ENCODE measurements at regions not wholly inside any gene's neighbourhood (a gene's known extent, or its start where the extent isn't known, plus 50 kb on each side); places are given as distances from the start of the nearest gene placed in this dataset.

GRCh38 chr11:112811783-112812182 is 149.4 kb upstream of the NCAM1 start:
- H3K4me1 ChIP-seq (ENCODE audit: control insufficient read depth, insufficient read depth, low read length) = no peaks in the 10 kb centered on the region
- in situ Hi-C loops (cut with HindIII; ENCODE audit: low pct_unique_long_range_greater_than_20kb, low sequenced_read_pairs) (no loop called here), intact Hi-C loops (cut with micrococcal nuclease; ENCODE audit: unreplicated experiment) (no loop called here)
- no peaks in the 10 kb centered on the region for H3K27me3 ChIP-seq (ENCODE audit: control insufficient read depth, insufficient read depth, low read length)
- no peak overlapping the region for H3K27ac ChIP-seq (ENCODE audit: low read length)
- no peaks in the 10 kb centered on the region for H3K9me3 ChIP-seq (ENCODE audit: control insufficient read depth, insufficient read depth, low read depth, low read length)
- CTCF ChIA-PET = no interaction called here
- POLR2A ChIA-PET = no interaction called here
- no TSS peak for BruUV-seq (replicated peaks)
- no peak for ATAC-seq
- DNase-seq (ENCODE audit: low read depth, low spot score) = no peak
- TF ChIP-seq SIN3A (IDR thresholded peaks at IDR 0.05; ENCODE audit: borderline replicate concordance, insufficient read depth, low read depth, low read length) = no peak
- H3K4me3 ChIP-seq (ENCODE audit: low read depth in 2 of 2, low read length in 2 of 2) = no peak overlapping the region
- no peaks in the 10 kb centered on the region for H3K36me3 ChIP-seq (ENCODE audit: control insufficient read depth, insufficient read depth, low read length)

- no peak for DNase-seq (ENCODE audit: low read depth, low spot score)
- in situ Hi-C loops (cut with HindIII; ENCODE audit: low pct_unique_long_range_greater_than_20kb, low sequenced_read_pairs) (no loop called here), intact Hi-C loops (cut with micrococcal nuclease; ENCODE audit: unreplicated experiment) (no loop called here)
- H3K4me1 ChIP-seq (ENCODE audit: control insufficient read depth, insufficient read depth, low read length) = no peaks in the 10 kb centered on the region
- BruUV-seq (replicated peaks) = no TSS peak
- ChIA-PET POLR2A (no interaction called here), CTCF (no interaction called here)
- no peak overlapping the region for H3K27ac ChIP-seq (ENCODE audit: low read length)
- TF ChIP-seq SIN3A (IDR thresholded peaks at IDR 0.05; ENCODE audit: borderline replicate concordance, insufficient read depth, low read depth, low read length) (no peak), REST (IDR thresholded peaks at IDR 0.05; ENCODE audit: insufficient read depth in 1 of 2, low read depth in 2 of 2, low read length in 1 of 2) (no peak), POLR2AphosphoS5 (IDR thresholded peaks at IDR 0.05; ENCODE audit: low read depth, low read length) (no peak), TCF7L2 (IDR thresholded peaks at IDR 0.05; ENCODE audit: low read depth, low read length) (no peak), CTCF (IDR thresholded peaks at IDR 0.05) (no peak)
- no peaks in the 10 kb centered on the region for H3K9me3 ChIP-seq (ENCODE audit: control insufficient read depth, insufficient read depth, low read depth, low read length)
- no peaks in the 10 kb centered on the region for H3K27me3 ChIP-seq (ENCODE audit: control insufficient read depth, insufficient read depth, low read length)
- H3K4me3 ChIP-seq (ENCODE audit: low read depth in 2 of 2, low read length in 2 of 2) = no peak overlapping the region
- ATAC-seq = no peak
- H3K36me3 ChIP-seq (ENCODE audit: control insufficient read depth, insufficient read depth, low read length) = no peaks in the 10 kb centered on the region
These were observed 148.5 kb upstream of the NCAM1 start for GRCh38 chr11:112812729-112813128.

- TF ChIP-seq REST (IDR thresholded peaks at IDR 0.05; ENCODE audit: insufficient read depth in 1 of 2, low read depth in 2 of 2, low read length in 1 of 2) (no peak), SIN3A (IDR thresholded peaks at IDR 0.05; ENCODE audit: borderline replicate concordance, insufficient read depth, low read depth, low read length) (no peak), POLR2AphosphoS5 (IDR thresholded peaks at IDR 0.05; ENCODE audit: low read depth, low read length) (no peak), CTCF (IDR thresholded peaks at IDR 0.05) (no peak), TCF7L2 (IDR thresholded peaks at IDR 0.05; ENCODE audit: low read depth, low read length) (no peak)
- DNase-seq (ENCODE audit: low read depth, low spot score) (no peak), ATAC-seq (no peak)
- BruUV-seq (replicated peaks) = no TSS peak
- in situ Hi-C loops (cut with HindIII; ENCODE audit: low pct_unique_long_range_greater_than_20kb, low sequenced_read_pairs) (no loop called here), intact Hi-C loops (cut with micrococcal nuclease; ENCODE audit: unreplicated experiment) (loop anchor here (1.0 kb wide), 1 partner anchor 31 kb away; no protein-coding TSS in a partner anchor)
- POLR2A ChIA-PET = no interaction called here
- H3K4me3 ChIP-seq (ENCODE audit: low read depth in 2 of 2, low read length in 2 of 2) = no peak overlapping the region
- H3K4me1 ChIP-seq (ENCODE audit: control insufficient read depth, insufficient read depth, low read length) = no peaks in the 10 kb centered on the region
- CTCF ChIA-PET = no interaction called here
- no peaks in the 10 kb centered on the region for H3K36me3 ChIP-seq (ENCODE audit: control insufficient read depth, insufficient read depth, low read length)
- no peaks in the 10 kb centered on the region for H3K9me3 ChIP-seq (ENCODE audit: control insufficient read depth, insufficient read depth, low read depth, low read length)
- H3K27ac ChIP-seq (ENCODE audit: low read length) = no peak overlapping the region
- no peaks in the 10 kb centered on the region for H3K27me3 ChIP-seq (ENCODE audit: control insufficient read depth, insufficient read depth, low read length)
These were observed 147.1 kb upstream of the NCAM1 start for GRCh38 chr11:112814168-112814567.
